ENCODE measurements at regions not wholly inside any gene's neighbourhood (a gene's known extent, or its start where the extent isn't known, plus 50 kb on each side); places are given as distances from the start of the nearest gene placed in this dataset.

- Histone ChIP-seq H3F3A (replicated peaks; ENCODE audit: insufficient read depth) (peaks cover 3% of the 10 kb centered on the region), H3K79me2 (ENCODE audit: insufficient read depth) (peaks cover 22% of the 10 kb centered on the region), H3K27ac (ENCODE audit: low read depth in 2 of 2, low read length in 1 of 2) (no peak overlapping the region), H3K9me3 (no peaks in the 10 kb centered on the region), H3K4me3 (ENCODE audit: low read depth in 2 of 2, low read length in 1 of 2) (no peak overlapping the region), H3K9ac (no peak overlapping the region), H3K27me3 (ENCODE audit: insufficient read depth) (no peaks in the 10 kb centered on the region), H4K20me1 (ENCODE audit: insufficient read depth) (no peaks in the 10 kb centered on the region), H2AFZ (ENCODE audit: low read depth) (no peak overlapping the region), H3K9me2 (no peaks in the 10 kb centered on the region), H3K36me3 (replicated peaks in 1 of 2; ENCODE audit: control insufficient read depth in 1 of 2, insufficient read depth in 2 of 2, low read length in 1 of 2) (peaks cover 28 to 30% of the 10 kb centered on the region in 2 experiments), H3K4me1 (ENCODE audit: control insufficient read depth in 1 of 2, insufficient read depth in 2 of 2, low read depth in 1 of 2, low read length in 1 of 2) (peaks cover 0 to 6% of the 10 kb centered on the region in 2 experiments; a peak in 1 of 4 replicates), H3K4me2 (no peak overlapping the region)
- no peak for TF ChIP-seq EP300 (IDR thresholded peaks at IDR 0.05; ENCODE audit: borderline replicate concordance in 1 of 2, low read depth in 1 of 2, low read length in 1 of 2)
- TF ChIP-seq GABPA (IDR thresholded peaks at IDR 0.05; ENCODE audit: low read depth): no peak
- TF ChIP-seq RCOR1 (IDR thresholded peaks at IDR 0.05; ENCODE audit: low read length): no peak
- TF ChIP-seq RFX5 (IDR thresholded peaks at IDR 0.05; ENCODE audit: low read length): no peak
- no peak for TF ChIP-seq USF1 (IDR thresholded peaks at IDR 0.05; ENCODE audit: borderline replicate concordance, low read depth)
- no peak for TF ChIP-seq NRF1 (IDR thresholded peaks at IDR 0.05; ENCODE audit: low read depth, low read length)
- TF ChIP-seq ELF1 (IDR thresholded peaks at IDR 0.05): no peak
- TF ChIP-seq MXI1 (IDR thresholded peaks at IDR 0.05; ENCODE audit: low read depth, low read length): no peak
- no peak for TF ChIP-seq TEAD4 (IDR thresholded peaks at IDR 0.05; ENCODE audit: borderline replicate concordance, insufficient read depth)
- TF ChIP-seq SMC3 (IDR thresholded peaks at IDR 0.05; ENCODE audit: low read depth, low read length): no peak
- no peak for TF ChIP-seq JUND (IDR thresholded peaks at IDR 0.05)
- TF ChIP-seq REST (IDR thresholded peaks at IDR 0.05; ENCODE audit: low read depth, low read length): no peak
- TF ChIP-seq CHD2 (IDR thresholded peaks at IDR 0.05; ENCODE audit: low read length, partially characterized antibody): no peak
- TF ChIP-seq RXRA (IDR thresholded peaks at IDR 0.05; ENCODE audit: borderline replicate concordance, low read depth): no peak
- no peak for TF ChIP-seq USF2 (IDR thresholded peaks at IDR 0.05; ENCODE audit: borderline replicate concordance, low read depth, low read length)
- TF ChIP-seq MEF2A (IDR thresholded peaks at IDR 0.05; ENCODE audit: borderline replicate concordance, low read depth): no peak
- DNase-seq: no peak
- POLR2A ChIA-PET: no interaction called here
- CTCF ChIA-PET: no interaction called here
These were observed 134.6 kb downstream of the CYB561 start for GRCh38 chr17:63311416-63311937.
